ENCODE measurements at regions not wholly inside any gene's neighbourhood (a gene's known extent, or its start where the extent isn't known, plus 50 kb on each side); places are given as distances from the start of the nearest gene placed in this dataset.
"Not testable (repeated sequence)": the region's sequence is repeated elsewhere in the genome, so short reads cannot be mapped to it uniquely, and the experiment has no call there.

DNA sequence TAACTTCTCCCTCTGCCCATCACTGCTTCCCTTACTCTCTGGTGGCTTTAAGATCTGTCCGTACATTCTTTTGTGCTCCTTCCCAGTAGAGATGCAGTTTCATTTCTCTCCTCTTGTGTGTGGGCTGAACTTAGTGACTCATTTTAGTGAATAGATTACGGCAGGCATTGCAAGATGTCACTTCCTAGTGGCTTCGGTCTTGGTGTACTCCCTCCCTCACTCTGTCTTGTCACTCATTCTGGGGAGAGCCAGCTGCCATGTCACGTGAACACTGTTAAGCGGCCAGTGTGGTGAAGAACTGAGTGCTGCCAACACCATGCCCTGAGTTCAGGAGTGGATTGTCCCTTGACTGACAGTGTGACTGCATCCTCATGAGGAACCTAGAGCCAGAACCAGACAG, 115.9 kb downstream of the OTOR start:
- peak; percentile 22 for DNase-seq

- DNase-seq = peak; percentile 44
Observed at GRCh38 chr20:16864963-16865362, 116.8 kb downstream of the OTOR start.

- no peak for DNase-seq
Observed at GRCh38 chr20:16865406-16865805, 117.2 kb downstream of the OTOR start.

- DNase-seq = not testable (repeated sequence)
Observed at GRCh38 chr20:16873124-16873523, 125.0 kb downstream of the OTOR start.

- no peak for DNase-seq
Observed at GRCh38 chr20:16877053-16877554, 128.9 kb downstream of the OTOR start.

DNA sequence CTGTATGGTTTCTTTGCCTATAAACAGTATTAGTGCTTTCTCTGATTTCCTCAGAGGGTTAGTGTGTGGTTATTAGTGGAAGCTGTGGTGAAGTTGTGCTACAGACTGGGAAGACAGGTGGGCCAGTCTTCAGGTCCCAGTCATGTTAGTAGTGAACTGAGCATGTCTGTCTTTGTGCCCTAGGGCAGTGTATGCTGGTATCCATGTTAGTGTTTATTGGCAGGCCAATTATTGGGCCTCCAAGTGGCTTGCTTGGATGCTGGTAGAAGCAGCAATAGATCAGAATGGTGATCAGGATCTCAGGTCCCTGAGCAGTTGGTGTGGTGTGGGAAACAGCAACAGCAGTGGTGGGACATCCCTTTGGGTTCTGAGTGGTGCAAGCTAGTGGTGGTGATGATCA, 137.6 kb downstream of the OTOR start:
- no peak for DNase-seq

DNA sequence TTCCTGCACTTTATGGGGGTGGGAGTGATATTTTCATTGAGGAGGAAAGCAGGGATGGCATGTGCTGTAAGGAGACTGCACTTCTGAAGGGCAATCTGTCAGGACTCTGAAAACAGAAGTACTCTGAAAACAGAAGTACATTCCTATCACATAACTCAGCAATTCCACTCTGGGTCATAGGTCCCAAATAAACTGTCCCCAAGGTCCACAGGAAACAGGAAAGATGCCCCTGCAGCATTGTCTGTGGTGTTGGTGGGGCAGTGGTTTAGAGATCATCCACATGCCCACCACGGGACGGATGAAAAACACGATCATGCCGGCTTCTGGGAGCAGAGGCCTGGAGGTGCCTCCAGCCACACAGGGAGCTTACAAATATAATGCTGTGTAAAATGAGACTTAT, 150.3 kb downstream of the OTOR start:
- DNase-seq = peak; percentile 72

- no peak for DNase-seq
Observed at GRCh38 chr20:16902662-16903061, 154.5 kb downstream of the OTOR start.

DNA sequence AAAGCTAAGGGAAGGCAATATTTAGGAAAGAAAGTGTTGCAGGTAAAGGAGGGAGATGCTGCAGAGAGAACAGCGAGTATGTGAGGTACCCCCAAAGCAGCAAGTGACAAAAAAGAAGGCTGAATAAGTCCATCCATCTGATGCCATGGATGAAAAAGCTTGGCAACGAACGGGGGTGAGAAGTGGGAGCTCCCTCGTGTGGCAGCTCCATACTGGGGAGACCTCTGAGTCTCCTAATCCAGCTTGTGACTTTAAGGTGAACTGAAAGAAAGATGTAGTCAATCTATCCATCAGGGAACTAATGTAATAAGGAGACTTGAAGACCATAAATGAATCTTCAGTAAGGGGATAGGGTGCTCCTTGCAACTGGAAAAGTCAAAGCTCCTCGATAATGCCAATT, 156.6 kb downstream of the OTOR start:
- DNase-seq = no peak

DNA sequence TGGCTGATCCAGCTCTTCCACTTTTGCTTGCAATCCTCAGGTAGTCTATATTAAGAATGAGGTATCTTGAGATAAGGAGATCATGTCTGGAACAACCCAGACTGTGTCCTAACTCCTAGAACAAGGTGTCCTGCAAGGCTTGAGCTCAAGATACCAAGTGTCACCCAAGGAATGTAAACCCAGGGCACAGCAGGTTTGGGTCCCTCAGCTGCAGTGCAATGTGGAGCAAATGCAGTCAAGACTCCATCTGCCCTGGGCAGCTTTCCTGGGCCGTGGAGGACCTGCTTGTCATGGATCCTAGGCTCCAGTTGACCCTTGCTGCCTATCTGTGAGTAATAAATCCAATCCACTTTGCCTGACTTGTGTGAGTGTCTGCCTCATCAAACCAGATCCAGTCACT, 166.1 kb downstream of the OTOR start:
- no peak for DNase-seq

DNA sequence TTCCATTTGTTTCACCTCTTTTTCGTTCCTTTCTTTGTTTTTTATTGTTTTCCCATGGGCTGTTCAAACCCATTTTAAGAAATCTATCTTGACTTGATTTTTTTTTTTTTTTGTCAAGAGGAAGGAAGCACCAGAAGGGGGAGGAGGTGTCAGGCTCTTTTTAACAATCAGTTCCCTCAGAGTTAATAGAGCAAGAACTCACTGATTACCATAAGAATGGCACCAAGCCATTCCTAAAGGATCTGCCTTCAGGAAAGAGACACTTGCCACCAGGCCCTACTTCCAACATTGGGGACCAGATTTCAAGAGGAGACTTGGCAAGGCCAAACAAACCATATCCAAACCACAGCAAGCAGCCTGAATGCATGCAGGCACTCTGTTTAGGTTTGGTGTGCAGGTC, 168.0 kb downstream of the OTOR start:
- DNase-seq = no peak

GRCh38 chr20:16917636-16918035, 169.5 kb downstream of the OTOR start:
- peak; percentile 69 for DNase-seq

DNA sequence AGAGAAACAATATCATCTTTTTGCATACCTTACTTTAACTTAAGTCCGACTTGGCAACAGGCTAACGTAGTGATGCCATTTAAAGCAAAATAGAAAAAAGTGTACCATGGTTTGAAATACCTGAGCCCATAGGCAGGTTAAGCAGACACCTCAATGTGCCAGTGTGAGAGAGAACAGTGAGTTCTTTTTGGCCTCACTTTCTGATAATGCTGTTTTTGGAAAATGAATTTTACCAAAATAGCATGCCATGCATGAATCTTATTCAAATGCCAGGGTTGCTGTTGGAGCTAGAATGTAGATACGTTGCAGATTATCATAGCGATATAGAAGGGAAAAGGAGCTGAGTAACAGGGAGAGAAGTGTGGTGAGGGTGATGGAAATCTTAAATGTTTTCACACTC, 170.2 kb downstream of the OTOR start:
- DNase-seq = no peak

- no peak for DNase-seq
Observed at GRCh38 chr20:16919841-16920240, 171.7 kb downstream of the OTOR start.

DNA sequence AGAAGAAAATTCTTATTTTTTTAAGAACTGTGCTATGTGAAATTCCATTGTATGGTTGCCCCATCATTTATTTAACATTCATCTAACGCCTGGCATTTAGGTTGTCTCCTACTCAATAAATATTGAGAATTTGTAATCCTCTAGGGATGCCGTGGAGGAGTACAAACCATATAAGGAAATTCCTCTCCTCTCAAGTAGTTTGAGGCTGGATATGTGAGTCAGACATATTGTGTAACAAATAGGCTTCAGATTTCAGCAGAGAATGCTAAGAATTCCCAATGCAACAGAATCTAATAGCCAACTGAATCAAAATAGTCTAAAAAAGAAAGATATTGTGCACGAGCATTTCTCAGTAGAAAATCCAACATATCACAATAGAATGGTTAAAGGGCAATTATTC, 174.7 kb downstream of the OTOR start:
- peak; percentile 97 for DNase-seq

DNA sequence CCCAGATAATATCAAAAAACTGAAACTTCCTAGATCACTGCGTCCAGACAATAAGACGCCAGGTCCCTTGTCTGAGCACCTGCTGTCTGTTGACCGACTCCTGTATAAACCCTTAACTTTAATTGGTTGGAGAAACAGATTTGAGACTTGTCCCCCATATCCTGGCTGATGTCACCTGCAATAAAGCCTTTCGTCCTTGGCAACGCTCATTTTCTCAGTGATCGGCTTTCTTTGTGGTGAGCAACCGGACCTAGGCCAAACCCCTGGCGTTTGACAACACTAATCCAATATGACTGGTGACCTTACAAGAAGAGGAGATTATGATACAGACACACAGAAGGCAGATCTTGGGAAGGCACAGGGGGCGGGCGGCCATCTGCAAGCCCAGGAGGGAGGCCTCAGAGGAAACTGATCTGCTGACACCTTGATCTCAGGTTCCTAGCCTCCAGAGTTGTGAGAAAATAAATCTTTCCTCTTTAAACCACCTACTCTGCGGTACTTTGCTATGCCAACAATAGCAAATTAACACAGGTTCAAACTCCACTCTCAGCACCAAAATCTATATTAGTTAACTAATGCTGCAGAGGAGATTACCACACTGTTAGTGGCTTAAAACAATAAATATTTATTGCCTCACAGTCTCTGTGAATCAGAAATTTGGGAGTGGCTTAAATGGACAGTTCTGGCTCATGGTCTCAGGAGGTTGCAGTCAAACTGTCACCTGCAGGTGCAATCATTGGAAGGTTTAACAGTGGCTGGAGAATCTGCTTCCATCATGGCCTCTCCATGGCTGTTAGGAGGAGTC, 178.7 kb downstream of the OTOR start:
- DNase-seq = no peak

- DNase-seq = peak; percentile 21
Observed at GRCh38 chr20:16929756-16930155, 181.6 kb downstream of the OTOR start.

- no peak for DNase-seq
Observed at GRCh38 chr20:16930656-16931055, 182.5 kb downstream of the OTOR start.

DNA sequence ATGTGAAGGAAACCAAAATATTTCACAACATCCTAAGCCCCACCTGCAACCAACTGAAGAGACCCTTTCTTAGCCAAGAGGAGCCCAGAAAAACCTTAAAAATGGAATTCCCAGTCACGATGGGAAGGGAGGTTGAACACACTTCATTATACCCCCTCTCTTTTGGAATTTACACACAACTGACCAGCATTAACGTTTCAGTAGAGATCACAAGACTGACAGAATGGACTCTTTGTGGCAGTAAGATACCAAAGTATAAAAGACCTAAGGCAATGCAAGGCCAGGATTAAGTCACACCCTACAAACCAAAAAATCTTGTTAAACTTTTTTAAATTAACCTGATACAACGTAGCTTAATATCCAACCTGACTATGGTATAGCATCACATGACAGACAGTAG, 190.9 kb downstream of the OTOR start:
- no peak for DNase-seq

GRCh38 chr20:16940701-16941100, 192.5 kb downstream of the OTOR start:
- DNase-seq = no peak

DNA sequence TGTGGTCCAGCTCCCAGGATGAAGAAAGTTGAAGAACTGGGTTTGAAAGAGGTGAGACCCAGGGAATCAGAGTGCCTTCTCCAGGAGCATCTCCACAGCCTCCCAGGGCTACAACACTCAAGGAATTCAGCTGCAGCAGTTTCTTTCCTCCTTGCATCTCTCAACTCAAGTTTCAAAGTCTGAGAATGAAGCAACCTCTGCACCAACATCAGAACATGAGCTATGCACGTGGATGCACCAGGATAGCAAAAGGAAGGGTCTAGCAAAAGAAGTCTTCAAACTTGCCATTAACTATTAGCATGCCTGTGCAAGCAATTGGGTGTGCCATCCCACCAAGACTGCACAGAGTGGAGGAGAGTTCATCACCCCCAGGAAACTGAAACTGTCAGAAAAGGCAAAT, 193.9 kb downstream of the OTOR start:
- DNase-seq = no peak

DNA sequence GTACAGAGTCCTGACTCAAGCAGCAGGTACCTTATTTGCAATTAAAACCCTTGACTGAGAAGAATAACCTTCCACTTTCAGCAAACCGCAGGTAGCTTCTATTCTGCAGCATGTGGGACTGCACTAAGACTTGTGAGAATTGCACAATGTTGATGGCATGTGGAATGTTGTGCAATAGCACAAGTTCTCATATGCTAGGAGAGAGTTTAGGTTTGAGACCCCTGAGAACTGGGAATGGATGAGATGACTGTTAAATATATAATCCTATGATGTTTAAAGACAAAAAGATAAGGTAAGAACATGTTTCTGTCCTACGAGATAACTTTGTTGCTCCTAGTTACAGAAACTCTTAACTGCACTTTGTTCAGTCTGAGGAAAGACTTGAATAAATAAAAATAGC, 194.6 kb downstream of the OTOR start:
- DNase-seq = peak; percentile 26

DNA sequence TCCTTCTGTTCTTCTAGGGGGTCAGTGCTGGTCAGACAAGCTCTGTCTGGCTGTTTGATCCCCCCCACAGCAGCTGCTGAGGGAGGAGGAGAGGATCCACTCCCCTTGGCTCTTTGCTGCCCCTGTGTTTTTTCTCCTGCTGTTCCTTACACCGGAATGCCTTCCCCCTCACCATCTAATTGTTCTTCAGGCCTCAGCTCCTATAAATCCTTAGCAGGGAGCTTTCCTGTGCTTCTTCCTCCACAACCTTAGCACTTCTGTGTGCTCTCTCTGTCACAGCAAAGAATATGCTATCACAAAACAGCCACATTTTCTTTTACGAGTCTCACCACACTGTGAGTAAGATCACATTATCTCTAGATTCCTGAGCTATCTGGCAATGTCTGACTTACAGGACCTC, 196.6 kb downstream of the OTOR start:
- no peak for DNase-seq

DNA sequence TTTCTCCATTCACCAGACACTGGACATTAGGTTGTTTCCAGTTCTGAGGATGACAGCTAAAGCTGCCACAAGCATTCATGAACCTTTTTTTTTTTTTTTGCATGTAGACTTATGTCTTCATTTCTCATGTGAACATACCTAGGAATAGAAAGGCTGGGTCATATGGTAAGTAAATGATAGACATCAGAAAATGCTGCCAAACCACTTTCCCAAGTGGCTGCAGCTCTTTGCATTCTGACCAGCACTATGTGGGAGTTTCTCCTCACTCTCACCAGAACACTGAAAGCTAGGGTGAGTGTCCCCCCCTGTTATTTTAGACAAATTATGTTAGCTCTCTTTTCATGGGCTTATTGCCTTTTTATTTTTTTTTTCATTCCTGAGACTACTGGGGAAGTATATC, 197.5 kb downstream of the OTOR start:
- DNase-seq = no peak

DNA sequence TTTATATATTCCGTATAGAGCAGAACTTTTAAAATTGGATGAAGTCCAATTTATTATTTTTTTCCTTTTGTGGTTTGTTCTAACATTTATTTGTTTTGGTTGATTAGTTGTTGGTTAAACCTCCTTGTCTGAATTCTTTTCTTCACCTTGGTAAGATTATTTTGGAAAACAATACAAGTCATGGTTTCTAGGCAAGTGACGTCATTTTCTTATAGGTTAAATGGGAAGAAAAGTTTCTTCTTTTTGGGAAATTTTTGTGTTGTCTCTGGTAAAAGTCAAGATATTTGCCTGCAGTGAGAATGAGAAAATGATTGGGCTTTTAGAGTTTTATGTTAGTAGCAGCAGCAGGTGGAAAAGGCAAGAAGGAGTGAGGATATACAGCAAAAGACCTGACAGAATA, 197.9 kb downstream of the OTOR start:
- no peak for DNase-seq
